Mesenchymal stem cell (in vitro differentiated cells and primary cell): ENCODE measurements at regions not wholly inside any gene's neighbourhood (a gene's known extent, or its start where the extent isn't known, plus 50 kb on each side); places are given as distances from the start of the nearest gene placed in this dataset.

Experiments used
- DNase-seq: peaks from one replicate; pipeline ENCODE4 v3.0.0-alpha.2; 2013
- H2AFZ ChIP-seq: one replicate; pipeline ENCODE4 v1.6.1; 2013; ENCODE audit warnings: low read depth, mild to moderate bottlenecking, control low read depth, inconsistent platforms, low read length, moderate library complexity
- H2AK5ac ChIP-seq: 2 replicates; pipeline ENCODE4 v1.6.1; 2013; ENCODE audit warnings: low read length, moderate library complexity, mild to moderate bottlenecking, inconsistent platforms; ENCODE audit not compliant: severe bottlenecking
- H2BK120ac ChIP-seq: one replicate; pipeline ENCODE4 v1.6.1; 2013; ENCODE audit warnings: low read depth, mild to moderate bottlenecking, inconsistent platforms, low read length, moderate library complexity
- H2BK12ac ChIP-seq, 2 experiments: one replicate each; pipeline ENCODE4 v1.6.1; 2013; ENCODE audit warnings: inconsistent platforms in 2 of 2, low read length in 2 of 2, mild to moderate bottlenecking in 2 of 2, moderate library complexity in 2 of 2, control low read depth in 1 of 2
- H2BK15ac ChIP-seq: one replicate; pipeline ENCODE4 v1.6.1; 2013; ENCODE audit warnings: mild to moderate bottlenecking, low read depth, inconsistent platforms; ENCODE audit not compliant: poor library complexity, severe bottlenecking
- H2BK5ac ChIP-seq: 2 replicates; pipeline ENCODE4 v1.6.1; 2013; ENCODE audit warnings: low read depth, mild to moderate bottlenecking, low read length, control low read depth, inconsistent platforms; ENCODE audit not compliant: poor library complexity, severe bottlenecking
- H3K14ac ChIP-seq, 2 experiments: one replicate each; pipeline ENCODE4 v1.6.1; 2013; ENCODE audit warnings: inconsistent platforms in 2 of 2, low read length in 2 of 2, control low read depth in 1 of 2, mild to moderate bottlenecking in 1 of 2, moderate library complexity in 1 of 2
- H3K18ac ChIP-seq, 2 experiments: one replicate each; pipeline ENCODE4 v1.6.1; 2013; ENCODE audit warnings: inconsistent platforms in 2 of 2, low read length in 2 of 2, control low read depth in 1 of 2, low read depth in 1 of 2, mild to moderate bottlenecking in 1 of 2
- H3K23ac ChIP-seq, 2 experiments: one replicate each; pipeline ENCODE4 v1.6.1; 2013; ENCODE audit warnings: inconsistent platforms in 2 of 2, low read length in 2 of 2, mild to moderate bottlenecking in 2 of 2, moderate library complexity in 2 of 2, control low read depth in 1 of 2
- H3K27ac ChIP-seq: 2 replicates; pipeline ENCODE4 v1.5.1; 2013; ENCODE audit warnings: mild to moderate bottlenecking, moderate library complexity, low read length, control low read depth, inconsistent platforms; ENCODE audit not compliant: poor library complexity, severe bottlenecking
- H3K27me3 ChIP-seq, 2 experiments: 2 replicates each; pipeline versions ENCODE4 v1.6.1 to v1.7.0; 2013; ENCODE audit warnings: low read length in 2 of 2, mild to moderate bottlenecking in 2 of 2, moderate library complexity in 2 of 2, control low read depth in 1 of 2, inconsistent platforms in 1 of 2; ENCODE audit not compliant: control insufficient read depth in 1 of 2, insufficient read depth in 1 of 2
- H3K36me3 ChIP-seq, 2 experiments: 2 replicates each; pipeline versions ENCODE4 v1.6.1 to v1.7.0; 2013; ENCODE audit warnings: low read length in 2 of 2, control low read depth in 1 of 2, inconsistent platforms in 1 of 2, low read depth in 1 of 2, mild to moderate bottlenecking in 1 of 2; ENCODE audit not compliant: insufficient read depth in 2 of 2, control insufficient read depth in 1 of 2
- H3K4ac ChIP-seq, 2 experiments: one replicate each; pipeline ENCODE4 v1.6.1; 2013; ENCODE audit warnings: inconsistent platforms in 2 of 2, low read length in 2 of 2, mild to moderate bottlenecking in 2 of 2, moderate library complexity in 2 of 2, control low read depth in 1 of 2, low read depth in 1 of 2
- H3K4me1 ChIP-seq: 2 replicates; pipeline ENCODE4 v1.6.1; 2013; ENCODE audit warnings: low read depth, low read length, control low read depth; ENCODE audit not compliant: control insufficient read depth, insufficient read depth
- H3K4me2 ChIP-seq: 2 replicates; pipeline ENCODE4 v1.6.1; 2013; ENCODE audit warnings: low read length, mild to moderate bottlenecking, inconsistent platforms; ENCODE audit not compliant: poor library complexity, severe bottlenecking
- H3K4me3 ChIP-seq, 2 experiments: 2 replicates each; pipeline versions ENCODE4 v1.5.1 to v1.7.0; 2013; ENCODE audit warnings: low read length in 2 of 2, mild to moderate bottlenecking in 2 of 2, control low read depth in 1 of 2, low read depth in 1 of 2; ENCODE audit not compliant: insufficient read depth in 1 of 2
- H3K79me1 ChIP-seq: replicated peaks from 2 replicates; pipeline ENCODE4 v1.6.1; 2013; ENCODE audit warnings: mild to moderate bottlenecking, control low read depth, low read length, inconsistent platforms; ENCODE audit not compliant: poor library complexity, severe bottlenecking
- H3K9ac ChIP-seq: 2 replicates; pipeline ENCODE4 v1.7.0; 2013; ENCODE audit warnings: mild to moderate bottlenecking, low read length, moderate library complexity
- H3K9me3 ChIP-seq: 2 replicates; pipeline ENCODE4 v1.7.0; 2013; ENCODE audit warnings: mild to moderate bottlenecking, low read length; ENCODE audit not compliant: control insufficient read depth
- H4K8ac ChIP-seq: one replicate; pipeline ENCODE4 v1.6.1; 2013; ENCODE audit warnings: inconsistent platforms, mild to moderate bottlenecking, low read length, moderate library complexity
- H4K91ac ChIP-seq: one replicate; pipeline ENCODE4 v1.6.1; 2013; ENCODE audit warnings: mild to moderate bottlenecking, low read length, inconsistent platforms
- WGBS: methylation state at CpG from one replicate; pipeline ENCODE4 v1.1.7; 2013; ENCODE audit warnings: mixed read lengths; 5-methylcytosine and 5-hydroxymethylcytosine counted together

DNA sequence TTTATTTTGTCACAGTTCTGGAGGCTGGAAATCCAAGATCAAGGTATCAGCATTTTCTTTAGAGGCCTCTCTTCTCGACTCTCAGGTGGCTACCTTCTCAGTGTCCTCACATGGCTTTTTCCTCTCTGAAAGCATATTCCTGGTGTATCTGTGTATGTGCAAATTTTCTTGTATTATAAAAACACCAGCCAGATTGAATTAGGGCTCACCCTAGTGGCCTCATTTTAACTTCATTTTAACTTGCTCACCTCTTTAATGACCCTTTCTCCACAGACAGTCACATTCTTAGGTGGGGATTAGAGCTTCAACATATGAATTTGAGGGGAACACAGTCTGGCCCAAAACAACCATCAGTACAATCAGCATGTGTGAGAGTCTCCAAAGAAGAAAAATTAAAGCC lies 542.4 kb upstream of the FAM241A start:
- H2BK12ac ChIP-seq = no peak overlapping the region
- H2AK5ac ChIP-seq = no peak overlapping the region
- WGBS = no CpG with 5 or more reads among the region's 1 CpG
- no peak overlapping the region for H3K9ac ChIP-seq
- H3K14ac ChIP-seq = peak overlapping the region in 1 of 2 experiments; percentile 36
- H4K91ac ChIP-seq = no peak overlapping the region
- no peak overlapping the region for H3K23ac ChIP-seq
- H3K9me3 ChIP-seq = no peaks in the 10 kb centered on the region
- peak; percentile 1 for DNase-seq
- H2AFZ ChIP-seq = no peak overlapping the region
- no peak overlapping the region for H2BK120ac ChIP-seq
- H3K27ac ChIP-seq = no peak overlapping the region
- H2BK5ac ChIP-seq = no peak overlapping the region
- no peak overlapping the region for H3K4ac ChIP-seq
- no peaks in the 10 kb centered on the region for H3K36me3 ChIP-seq
- H2BK15ac ChIP-seq = no peak overlapping the region
- H3K4me3 ChIP-seq = no peak overlapping the region
- H3K27me3 ChIP-seq = no peaks in the 10 kb centered on the region
- H3K18ac ChIP-seq = no peak overlapping the region
- no peaks in the 10 kb centered on the region for H3K4me1 ChIP-seq
- no peak overlapping the region for H4K8ac ChIP-seq
- H3K79me1 ChIP-seq = no peaks in the 10 kb centered on the region
- H3K4me2 ChIP-seq = no peak overlapping the region

- Histone ChIP-seq H3K4me2 (no peak overlapping the region), H3K4me3 (no peak overlapping the region), H2BK120ac (no peak overlapping the region), H3K27me3 (no peaks in the 10 kb centered on the region), H2AFZ (no peak overlapping the region), H2BK12ac (no peak overlapping the region), H3K14ac (no peak overlapping the region), H4K91ac (no peak overlapping the region), H2AK5ac (no peak overlapping the region), H3K9ac (no peak overlapping the region), H3K36me3 (no peaks in the 10 kb centered on the region), H3K23ac (no peak overlapping the region), H3K9me3 (no peaks in the 10 kb centered on the region), H3K27ac (no peak overlapping the region), H2BK15ac (no peak overlapping the region), H3K18ac (no peak overlapping the region), H3K79me1 (no peaks in the 10 kb centered on the region), H3K4ac (no peak overlapping the region), H4K8ac (no peak overlapping the region), H2BK5ac (no peak overlapping the region), H3K4me1 (no peaks in the 10 kb centered on the region)
- DNase-seq = no peak
- WGBS = 40% methylated on average over 1 of the region's 1 CpG
Observed at GRCh38 chr4:111605111-111605510, 540.1 kb upstream of the FAM241A start.

GRCh38 chr4:111610681-111611080 lies 534.6 kb upstream of the FAM241A start:
- DNase-seq = no peak
- H2BK120ac ChIP-seq = no peak overlapping the region
- H3K36me3 ChIP-seq = no peaks in the 10 kb centered on the region
- H2AK5ac ChIP-seq = no peak overlapping the region
- H3K4ac ChIP-seq = no peak overlapping the region
- H3K27me3 ChIP-seq = no peaks in the 10 kb centered on the region
- H2BK12ac ChIP-seq = no peak overlapping the region
- H3K4me1 ChIP-seq = no peaks in the 10 kb centered on the region
- no peak overlapping the region for H2BK15ac ChIP-seq
- H2BK5ac ChIP-seq = no peak overlapping the region
- no peak overlapping the region for H3K14ac ChIP-seq
- no peak overlapping the region for H4K91ac ChIP-seq
- no peaks in the 10 kb centered on the region for H3K9me3 ChIP-seq
- H3K79me1 ChIP-seq = no peaks in the 10 kb centered on the region
- H3K27ac ChIP-seq = no peak overlapping the region
- H3K18ac ChIP-seq = no peak overlapping the region
- no peak overlapping the region for H3K23ac ChIP-seq
- WGBS = 93% methylated on average over 4 of the region's 5 CpGs
- no peak overlapping the region for H3K4me2 ChIP-seq
- no peak overlapping the region for H4K8ac ChIP-seq
- no peak overlapping the region for H2AFZ ChIP-seq
- no peak overlapping the region for H3K4me3 ChIP-seq
- no peak overlapping the region for H3K9ac ChIP-seq

- Histone ChIP-seq H3K27me3 (no peaks in the 10 kb centered on the region), H3K36me3 (no peaks in the 10 kb centered on the region), H4K91ac (no peak overlapping the region), H3K79me1 (no peaks in the 10 kb centered on the region), H3K4me1 (no peaks in the 10 kb centered on the region), H2BK120ac (no peak overlapping the region), H3K4ac (no peak overlapping the region), H2BK12ac (no peak overlapping the region), H3K4me2 (no peak overlapping the region), H3K9ac (no peak overlapping the region), H2BK5ac (no peak overlapping the region), H2AK5ac (no peak overlapping the region), H3K27ac (no peak overlapping the region), H3K4me3 (no peak overlapping the region), H2BK15ac (no peak overlapping the region), H3K18ac (no peak overlapping the region), H3K23ac (no peak overlapping the region), H4K8ac (no peak overlapping the region), H3K9me3 (no peaks in the 10 kb centered on the region), H3K14ac (no peak overlapping the region), H2AFZ (no peak overlapping the region)
- no peak for DNase-seq
- 49% methylated on average over 4 of the region's 6 CpGs for WGBS
Observed at GRCh38 chr4:111618908-111619307, 526.3 kb upstream of the FAM241A start.
